Transverse colon (tissue), 4 donors: ENCODE measurements at regions not wholly inside any gene's neighbourhood (a gene's known extent, or its start where the extent isn't known, plus 50 kb on each side); places are given as distances from the start of the nearest gene placed in this dataset.

Experiments
- DNase-seq: peaks from one replicate; pipeline ENCODE4 v3.0.0-alpha.2; 2019
- H3K27ac ChIP-seq, 4 donors: fragments of 200-600 bp; sonication (generic); 2 replicates each; pipeline ENCODE4 v1.5.1; 2016 to 2018; ENCODE audit warnings: inconsistent platforms in 4 of 4
- H3K27me3 ChIP-seq: fragments of 200-600 bp; sonication (generic); 2 replicates; pipeline ENCODE4 v1.5.1; 2017; ENCODE audit warnings: inconsistent platforms
- H3K36me3 ChIP-seq, 4 donors: fragments of 200-600 bp; sonication (generic); 2 replicates each; pipeline ENCODE4 v1.5.1; 2017 to 2019; ENCODE audit warnings: inconsistent platforms in 4 of 4
- H3K4me1 ChIP-seq, 4 donors: fragments of 200-600 bp; sonication (generic); 2 replicates each; pipeline ENCODE4 v1.5.1; 2017 to 2020; ENCODE audit warnings: inconsistent platforms in 4 of 4
- H3K4me3 ChIP-seq, 4 donors: fragments of 200-600 bp; sonication (generic); 1 replicate in 1 of 4; 2 replicates in 3 of 4; pipeline versions ENCODE4 v1.5.1 to v1.6.1; 2017 to 2019; ENCODE audit warnings: inconsistent platforms in 4 of 4
- H3K9me3 ChIP-seq, 2 donors: fragments of 200-600 bp; sonication (generic); 2 replicates each; pipeline ENCODE4 v1.5.1; 2017 to 2019; ENCODE audit warnings: inconsistent platforms in 2 of 2
- EP300 ChIP-seq: sonication (generic); formaldehyde crosslinking; IDR thresholded peaks from one replicate; pipeline ENCODE4 v1.6.1; 2017; ENCODE audit warnings: antibody characterized with exemption, low read depth
- POLR2A ChIP-seq: fragments of 450-650 bp; IDR thresholded peaks from one replicate; pipeline ENCODE4 v1.6.1; 2016; ENCODE audit warnings: antibody characterized with exemption, mild to moderate bottlenecking, moderate library complexity
- POLR2AphosphoS5 ChIP-seq, 3 donors: sonication (generic); formaldehyde crosslinking; IDR thresholded peaks; one replicate each; pipeline ENCODE4 v1.6.1; 2016; ENCODE audit warnings: antibody characterized with exemption in 3 of 3
- WGBS, 2 donors: methylation state at CpG; one replicate each; pipeline ENCODE4 v1.1.5; 2018; ENCODE audit warnings: low coverage in 1 of 2; 5-methylcytosine and 5-hydroxymethylcytosine counted together
- in situ Hi-C, 4 donors: fragments of 200-750 bp; cut with MboI; loops; one replicate each; pipeline versions ENCODE4 v1.15.0 to v1.15.1; 2017; ENCODE audit warnings: low sequenced_read_pairs in 3 of 4, low pct_ligation_motif_present in 1 of 4, low pct_unique_long_range_greater_than_20kb in 1 of 4
- intact Hi-C: fragments of 100-400 bp; cut with DNase I; formaldehyde crosslinking; loops from one replicate; pipeline ENCODE4 v1.15.1; 2023; ENCODE audit warnings: low total_unique reads
- TF ChIP-seq, protein P1 (sequence below), 5 experiments: fragments of 200-600 bp in 3 of 5; fragments of 450-650 bp in 2 of 5; sonication (generic) in 3 of 5; IDR thresholded peaks; 1 replicate in 2 of 5; 2 replicates in 3 of 5; pipeline ENCODE4 v1.5.1; 2016 to 2017; ENCODE audit warnings: antibody characterized with exemption in 5 of 5, inconsistent platforms in 3 of 5, mild to moderate bottlenecking in 2 of 5, moderate library complexity in 1 of 5

DNA sequence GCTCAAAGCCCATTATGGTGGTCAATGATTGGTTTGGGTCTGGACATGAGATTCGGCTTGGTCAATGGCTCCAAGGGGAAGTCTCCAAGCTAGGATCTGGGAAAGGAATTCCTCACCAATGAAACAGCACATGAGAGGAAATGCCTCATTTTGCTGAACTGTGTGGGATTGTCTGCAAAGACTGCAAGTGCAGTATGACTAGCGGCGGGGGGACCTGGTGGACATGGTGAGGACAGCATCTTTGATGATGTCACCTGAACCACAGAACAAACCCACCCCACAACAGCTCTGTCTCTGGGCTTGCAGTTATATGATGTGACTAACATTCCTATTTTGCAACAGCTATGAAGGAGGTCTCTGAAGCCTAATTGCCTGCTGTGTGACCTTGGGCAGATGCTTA lies 50.6 kb upstream of the NKD1 start:
- H3K27ac ChIP-seq = no peak overlapping the region
- 84% methylated on average over 3 of the region's 3 CpGs; no CpG with 5 or more reads in 1 of the 2 donors for WGBS, 2 donors

DNA sequence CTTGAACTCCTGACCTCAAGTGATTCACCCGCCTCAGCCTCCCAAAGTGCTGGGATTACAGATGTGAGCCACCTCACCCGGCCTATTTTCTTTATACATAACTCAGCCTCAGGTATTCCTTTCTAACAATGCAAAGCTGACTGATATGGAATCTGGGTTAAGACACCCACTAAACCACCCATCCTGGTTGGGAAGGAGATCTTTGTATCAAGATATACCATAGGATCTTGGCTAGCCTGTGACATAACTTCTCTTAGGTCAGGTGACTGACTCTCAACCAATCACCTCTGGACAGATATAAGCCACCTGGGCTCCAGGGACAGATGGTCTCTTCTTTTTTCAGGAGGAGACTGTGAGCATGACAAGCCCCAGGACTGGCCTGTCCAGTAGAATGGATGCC lies 51.2 kb upstream of the NKD1 start:
- no peak overlapping the region for H3K27ac ChIP-seq
- intact Hi-C loops = no loop called here
- H3K27me3 ChIP-seq = no peaks in the 10 kb centered on the region
- no peaks in the 10 kb centered on the region for H3K4me1 ChIP-seq
- 88% methylated on average over 2 of the region's 2 CpGs; no CpG with 5 or more reads in 1 of the 2 donors for WGBS, 2 donors
- in situ Hi-C loops = no loop called here
- TF ChIP-seq POLR2A (no peak), POLR2AphosphoS5 (IDR thresholded peaks at IDR 0.05) (no peak), EP300 (no peak)
- TF ChIP-seq, protein P1, sequence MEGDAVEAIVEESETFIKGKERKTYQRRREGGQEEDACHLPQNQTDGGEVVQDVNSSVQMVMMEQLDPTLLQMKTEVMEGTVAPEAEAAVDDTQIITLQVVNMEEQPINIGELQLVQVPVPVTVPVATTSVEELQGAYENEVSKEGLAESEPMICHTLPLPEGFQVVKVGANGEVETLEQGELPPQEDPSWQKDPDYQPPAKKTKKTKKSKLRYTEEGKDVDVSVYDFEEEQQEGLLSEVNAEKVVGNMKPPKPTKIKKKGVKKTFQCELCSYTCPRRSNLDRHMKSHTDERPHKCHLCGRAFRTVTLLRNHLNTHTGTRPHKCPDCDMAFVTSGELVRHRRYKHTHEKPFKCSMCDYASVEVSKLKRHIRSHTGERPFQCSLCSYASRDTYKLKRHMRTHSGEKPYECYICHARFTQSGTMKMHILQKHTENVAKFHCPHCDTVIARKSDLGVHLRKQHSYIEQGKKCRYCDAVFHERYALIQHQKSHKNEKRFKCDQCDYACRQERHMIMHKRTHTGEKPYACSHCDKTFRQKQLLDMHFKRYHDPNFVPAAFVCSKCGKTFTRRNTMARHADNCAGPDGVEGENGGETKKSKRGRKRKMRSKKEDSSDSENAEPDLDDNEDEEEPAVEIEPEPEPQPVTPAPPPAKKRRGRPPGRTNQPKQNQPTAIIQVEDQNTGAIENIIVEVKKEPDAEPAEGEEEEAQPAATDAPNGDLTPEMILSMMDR (IDR thresholded peaks at IDR 0.05) = no peak
- no peak overlapping the region for H3K4me3 ChIP-seq
- no peak for DNase-seq
- H3K36me3 ChIP-seq = no peaks in the 10 kb centered on the region
- H3K9me3 ChIP-seq = no peaks in the 10 kb centered on the region

More for the DNA sequence above, 50.6 kb upstream of the NKD1 start:
- Histone ChIP-seq H3K9me3 (no peaks in the 10 kb centered on the region), H3K36me3 (no peaks in the 10 kb centered on the region), H3K27me3 (no peaks in the 10 kb centered on the region), H3K4me1 (no peaks in the 10 kb centered on the region), H3K4me3 (no peak overlapping the region)
- in situ Hi-C loops (no loop called here), intact Hi-C loops (no loop called here)
- no peak for DNase-seq
- TF ChIP-seq POLR2AphosphoS5 (IDR thresholded peaks at IDR 0.05) (no peak), POLR2A (no peak), EP300 (no peak)
- TF ChIP-seq, protein P1 (IDR thresholded peaks at IDR 0.05) = no peak

- no peak overlapping the region for H3K27ac ChIP-seq
- TF ChIP-seq POLR2AphosphoS5 (IDR thresholded peaks at IDR 0.05) (no peak), POLR2A (no peak)
- WGBS, 2 donors = 73 to 83% methylated on average over 1 to 7 of the region's 7 CpGs
- H3K4me3 ChIP-seq = no peak overlapping the region
- H3K4me1 ChIP-seq = no peaks in the 10 kb centered on the region
- H3K36me3 ChIP-seq = no peaks in the 10 kb centered on the region
- no peaks in the 10 kb centered on the region for H3K9me3 ChIP-seq
- in situ Hi-C loops (no loop called here), intact Hi-C loops (no loop called here)
- no peak for DNase-seq
- no peaks in the 10 kb centered on the region for H3K27me3 ChIP-seq
Observed at GRCh38 chr16:50495673-50496072, 52.5 kb upstream of the NKD1 start.

GRCh38 chr16:50494501-50495491 lies 53.4 kb upstream of the NKD1 start:
- H3K4me1 ChIP-seq = no peaks in the 10 kb centered on the region
- no peak for DNase-seq
- in situ Hi-C loops = no loop called here
- no peak overlapping the region for H3K27ac ChIP-seq
- no peaks in the 10 kb centered on the region for H3K9me3 ChIP-seq
- TF ChIP-seq EP300 (no peak), POLR2A (no peak), POLR2AphosphoS5 (IDR thresholded peaks at IDR 0.05) (no peak)
- TF ChIP-seq, protein P1 (IDR thresholded peaks at IDR 0.05) = no peak
- 81 to 83% methylated on average over 8 to 11 of the region's 11 CpGs for WGBS, 2 donors
- H3K27me3 ChIP-seq = no peaks in the 10 kb centered on the region
- intact Hi-C loops = no loop called here
- H3K4me3 ChIP-seq = no peak overlapping the region
- no peaks in the 10 kb centered on the region for H3K36me3 ChIP-seq
